ENCODE measurements at regions not wholly inside any gene's neighbourhood (a gene's known extent, or its start where the extent isn't known, plus 50 kb on each side); places are given as distances from the start of the nearest gene placed in this dataset.

DNA sequence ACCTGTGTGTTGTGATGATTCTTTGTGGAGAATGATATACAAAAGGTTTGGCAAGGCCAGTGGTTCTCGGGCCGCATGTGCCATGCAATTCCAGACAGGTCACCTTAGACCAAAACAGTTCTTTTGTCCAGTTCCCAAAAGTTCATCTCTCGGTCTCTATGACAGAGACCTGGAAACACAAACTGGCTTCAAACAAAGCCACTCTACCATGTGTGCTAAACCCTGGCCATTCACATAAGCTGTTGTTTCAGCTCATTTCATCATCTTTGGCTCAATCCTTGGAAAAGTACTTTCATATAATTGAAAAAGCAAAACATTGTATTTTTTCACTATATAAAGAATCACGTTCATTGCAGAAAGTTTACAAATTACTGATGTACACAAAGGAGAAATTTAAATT is 210.5 kb upstream of the SEMA6A start:
- TF ChIP-seq, protein P1, sequence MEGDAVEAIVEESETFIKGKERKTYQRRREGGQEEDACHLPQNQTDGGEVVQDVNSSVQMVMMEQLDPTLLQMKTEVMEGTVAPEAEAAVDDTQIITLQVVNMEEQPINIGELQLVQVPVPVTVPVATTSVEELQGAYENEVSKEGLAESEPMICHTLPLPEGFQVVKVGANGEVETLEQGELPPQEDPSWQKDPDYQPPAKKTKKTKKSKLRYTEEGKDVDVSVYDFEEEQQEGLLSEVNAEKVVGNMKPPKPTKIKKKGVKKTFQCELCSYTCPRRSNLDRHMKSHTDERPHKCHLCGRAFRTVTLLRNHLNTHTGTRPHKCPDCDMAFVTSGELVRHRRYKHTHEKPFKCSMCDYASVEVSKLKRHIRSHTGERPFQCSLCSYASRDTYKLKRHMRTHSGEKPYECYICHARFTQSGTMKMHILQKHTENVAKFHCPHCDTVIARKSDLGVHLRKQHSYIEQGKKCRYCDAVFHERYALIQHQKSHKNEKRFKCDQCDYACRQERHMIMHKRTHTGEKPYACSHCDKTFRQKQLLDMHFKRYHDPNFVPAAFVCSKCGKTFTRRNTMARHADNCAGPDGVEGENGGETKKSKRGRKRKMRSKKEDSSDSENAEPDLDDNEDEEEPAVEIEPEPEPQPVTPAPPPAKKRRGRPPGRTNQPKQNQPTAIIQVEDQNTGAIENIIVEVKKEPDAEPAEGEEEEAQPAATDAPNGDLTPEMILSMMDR (IDR thresholded peaks at IDR 0.05), result no peak
- no peak for TF ChIP-seq ZFX (IDR thresholded peaks at IDR 0.05; ENCODE audit: borderline replicate concordance)

All from 22Rv1 (cell line).